GM23338 (cell line): ENCODE measurements at regions not wholly inside any gene's neighbourhood (a gene's known extent, or its start where the extent isn't known, plus 50 kb on each side); places are given as distances from the start of the nearest gene placed in this dataset.

Source experiments
- ATAC-seq: fragments of 200-7000 bp; cut with Tn5 transposase; 3 replicates; pipeline ENCODE4 v1.9.1; 2020
- DNase-seq: peaks from one replicate; pipeline ENCODE4 v3.0.0-alpha.2; 2015; ENCODE audit warnings: low spot score
- H2AFZ ChIP-seq: fragments of 200-600 bp; sonication (generic); 2 replicates; pipeline ENCODE4 v1.8.0; 2016; ENCODE audit warnings: antibody characterized with exemption, mild to moderate bottlenecking, moderate library complexity
- H3F3A ChIP-seq: fragments of 200-600 bp; sonication (generic); replicated peaks from 2 replicates; pipeline ENCODE4 v1.8.0; 2017; ENCODE audit warnings: antibody characterized with exemption, mixed run types, low read depth
- H3K27ac ChIP-seq: fragments of 200-600 bp; sonication (generic); 2 replicates; pipeline ENCODE4 v1.6.1; 2016; ENCODE audit warnings: low read depth
- H3K27me3 ChIP-seq: fragments of 200-600 bp; sonication (generic); 2 replicates; pipeline ENCODE4 v1.8.0; 2016; ENCODE audit warnings: mild to moderate bottlenecking, mixed run types, moderate library complexity; ENCODE audit not compliant: insufficient read depth
- H3K36me3 ChIP-seq: fragments of 200-600 bp; sonication (generic); 2 replicates; pipeline ENCODE4 v1.8.0; 2016; ENCODE audit warnings: mild to moderate bottlenecking; ENCODE audit not compliant: insufficient read depth
- H3K4me1 ChIP-seq: fragments of 200-600 bp; sonication (generic); 2 replicates; pipeline ENCODE4 v1.8.0; 2016; ENCODE audit warnings: mild to moderate bottlenecking, moderate library complexity; ENCODE audit not compliant: insufficient read depth
- H3K4me2 ChIP-seq: fragments of 200-600 bp; sonication (generic); 2 replicates; pipeline ENCODE4 v1.7.1; 2017; ENCODE audit warnings: mixed run types
- H3K4me3 ChIP-seq: fragments of 200-600 bp; sonication (generic); 2 replicates; pipeline ENCODE4 v1.6.1; 2016; ENCODE audit warnings: mixed run types
- H3K79me2 ChIP-seq: fragments of 200-600 bp; sonication (generic); replicated peaks from 2 replicates; pipeline ENCODE4 v1.8.0; 2017; ENCODE audit warnings: mild to moderate bottlenecking; ENCODE audit not compliant: insufficient read depth
- H3K9me2 ChIP-seq: fragments of 200-600 bp; sonication (generic); 2 replicates; pipeline ENCODE4 v1.8.0; 2017; ENCODE audit not compliant: insufficient read depth
- H4K20me1 ChIP-seq: fragments of 200-600 bp; sonication (generic); replicated peaks from 2 replicates; pipeline ENCODE4 v1.8.0; 2017; ENCODE audit warnings: mild to moderate bottlenecking; ENCODE audit not compliant: insufficient read depth
- H3K27ac Mint-ChIP-seq: 2 replicates; pipeline ENCODE4 v1.8.0; 2020; ENCODE audit warnings: inconsistent platforms, mild to moderate bottlenecking, moderate library complexity, mixed read lengths
- H3K27me3 Mint-ChIP-seq: 3 replicates; pipeline ENCODE4 v1.8.0; 2022; ENCODE audit warnings: low read depth, mild to moderate bottlenecking, moderate library complexity, mixed read lengths, inconsistent platforms; ENCODE audit not compliant: insufficient read depth, poor library complexity
- H3K36me3 Mint-ChIP-seq: 3 replicates; pipeline ENCODE4 v1.8.0; 2021; ENCODE audit warnings: low read depth, mild to moderate bottlenecking, inconsistent platforms, moderate library complexity, mixed read lengths
- H3K4me1 Mint-ChIP-seq: 3 replicates; pipeline ENCODE4 v1.8.0; 2020; ENCODE audit warnings: mild to moderate bottlenecking, inconsistent platforms, mixed read lengths
- H3K4me3 Mint-ChIP-seq: 3 replicates; pipeline ENCODE4 v1.8.0; 2021; ENCODE audit warnings: moderate library complexity, mild to moderate bottlenecking, inconsistent platforms, mixed read lengths
- H3K9me3 Mint-ChIP-seq: 3 replicates; pipeline ENCODE4 v1.8.0; 2020; ENCODE audit warnings: moderate library complexity, mild to moderate bottlenecking, inconsistent platforms, mixed read lengths
- CREB1 ChIP-seq: fragments of 250-450 bp; sonication (Bioruptor Pico); IDR thresholded peaks from 2 replicates; pipeline ENCODE4 v1.5.0; 2020; ENCODE audit warnings: low read depth, mild to moderate bottlenecking, moderate library complexity
- CTCF ChIP-seq, 2 experiments: fragments of 200-600 bp in 1 of 2; sonication (generic) in 1 of 2; conservative IDR thresholded peaks; 2 replicates each; pipeline versions ENCODE4 v1.5.1 to v1.6.1; 2016 to 2017; ENCODE audit warnings: antibody characterized with exemption in 2 of 2, low read depth in 2 of 2, mild to moderate bottlenecking in 2 of 2, moderate library complexity in 1 of 2
- ETS1 ChIP-seq: IDR thresholded peaks from 2 replicates; pipeline ENCODE4 v1.6.1; 2016; ENCODE audit warnings: antibody characterized with exemption
- EZH2 ChIP-seq: fragments of 200-600 bp; sonication (generic); IDR thresholded peaks from one replicate; pipeline ENCODE4 v1.8.0; 2017; ENCODE audit warnings: antibody characterized with exemption, mild to moderate bottlenecking, low read depth; ENCODE audit not compliant: unreplicated experiment
- EZH2phosphoT487 ChIP-seq: fragments of 200-600 bp; sonication (generic); IDR thresholded peaks from one replicate; pipeline ENCODE4 v1.8.1; 2018; ENCODE audit warnings: antibody characterized with exemption; ENCODE audit not compliant: unreplicated experiment
- JUNB ChIP-seq: IDR thresholded peaks from one replicate; pipeline ENCODE4 v1.6.1; 2016; ENCODE audit warnings: antibody characterized with exemption; ENCODE audit not compliant: unreplicated experiment
- NANOG ChIP-seq: IDR thresholded peaks from 2 replicates; pipeline ENCODE4 v1.6.1; 2016; ENCODE audit warnings: antibody characterized with exemption, borderline replicate concordance
- POLR2AphosphoS5 ChIP-seq: IDR thresholded peaks from 2 replicates; pipeline ENCODE4 v1.6.1; 2016; ENCODE audit warnings: antibody characterized with exemption, low read depth
- REST ChIP-seq: IDR thresholded peaks from one replicate; pipeline ENCODE4 v1.6.1; 2018; ENCODE audit warnings: antibody characterized with exemption; ENCODE audit not compliant: unreplicated experiment
- STAT1 ChIP-seq: IDR thresholded peaks from one replicate; pipeline ENCODE4 v1.6.1; 2016; ENCODE audit warnings: antibody characterized with exemption; ENCODE audit not compliant: unreplicated experiment
- ZNF114 ChIP-seq: fragments of 250-450 bp; sonication (Bioruptor Pico); IDR thresholded peaks from 2 replicates; pipeline ENCODE4 v1.5.0; 2020; ENCODE audit warnings: mild to moderate bottlenecking, moderate library complexity
- ZNF331 ChIP-seq: fragments of 250-450 bp; sonication (Bioruptor Pico); IDR thresholded peaks from 2 replicates; pipeline ENCODE4 v1.5.0; 2020; ENCODE audit warnings: low read depth, mild to moderate bottlenecking, moderate library complexity
- ZNF462 ChIP-seq: fragments of 250-450 bp; sonication (Bioruptor Pico); IDR thresholded peaks from 2 replicates; pipeline ENCODE4 v1.5.0; 2020; ENCODE audit warnings: mild to moderate bottlenecking, moderate library complexity

- Histone ChIP-seq H3K27ac (no peak overlapping the region), H2AFZ (peak overlapping the region; percentile 29; the same call in 1 of the 2 replicates), H3K4me3 (no peak overlapping the region), H3K9me2 (peaks cover 21% of the 10 kb centered on the region), H3K79me2 (no peaks in the 10 kb centered on the region), H3K36me3 (no peaks in the 10 kb centered on the region), H3K27me3 (no peaks in the 10 kb centered on the region), H3K4me1 (peaks cover 16% of the 10 kb centered on the region), H3K4me2 (no peak overlapping the region), H4K20me1 (no peaks in the 10 kb centered on the region), H3F3A (no peaks in the 10 kb centered on the region)
- peaks cover 19% of the 10 kb centered on the region for H3K4me1 Mint-ChIP-seq
- ATAC-seq: no peak
- no peak for DNase-seq
- no peak overlapping the region for H3K27ac Mint-ChIP-seq
- no peak for TF ChIP-seq ZNF114 (CRISPR knock-in tag)
- no peak for TF ChIP-seq EZH2
- no peak for TF ChIP-seq STAT1
- no peak for TF ChIP-seq CREB1 (CRISPR knock-in tag)
- TF ChIP-seq ETS1: no peak
- no peak for TF ChIP-seq ZNF462 (CRISPR knock-in tag)
- no peak for TF ChIP-seq CTCF (conservative IDR thresholded peaks at IDR 0.05; ENCODE audit: low read depth in 2 of 2)
- TF ChIP-seq EZH2phosphoT487: no peak
- TF ChIP-seq REST: no peak
- TF ChIP-seq NANOG: no peak
- TF ChIP-seq POLR2AphosphoS5: no peak
- no peak for TF ChIP-seq ZNF331 (CRISPR knock-in tag)
- no peak for TF ChIP-seq JUNB
- H3K9me3 Mint-ChIP-seq: peaks cover 11% of the 10 kb centered on the region; the same call in 2 of the 3 replicates
- no peak overlapping the region for H3K4me3 Mint-ChIP-seq
- peaks cover 2% of the 10 kb centered on the region for H3K27me3 Mint-ChIP-seq
- H3K36me3 Mint-ChIP-seq: peaks cover 5% of the 10 kb centered on the region; the same call in 2 of the 3 replicates
Measured at GRCh38 chr17:55668312-55668920, 54.2 kb downstream of the TMEM100 start.
